ENCODE measurements at regions not wholly inside any gene's neighbourhood (a gene's known extent, or its start where the extent isn't known, plus 50 kb on each side); places are given as distances from the start of the nearest gene placed in this dataset.

- TF ChIP-seq POLR2AphosphoS5 (IDR thresholded peaks at IDR 0.05; ENCODE audit: insufficient read depth in 1 of 2, low read depth in 1 of 2): no peak
- TF ChIP-seq, protein P1, sequence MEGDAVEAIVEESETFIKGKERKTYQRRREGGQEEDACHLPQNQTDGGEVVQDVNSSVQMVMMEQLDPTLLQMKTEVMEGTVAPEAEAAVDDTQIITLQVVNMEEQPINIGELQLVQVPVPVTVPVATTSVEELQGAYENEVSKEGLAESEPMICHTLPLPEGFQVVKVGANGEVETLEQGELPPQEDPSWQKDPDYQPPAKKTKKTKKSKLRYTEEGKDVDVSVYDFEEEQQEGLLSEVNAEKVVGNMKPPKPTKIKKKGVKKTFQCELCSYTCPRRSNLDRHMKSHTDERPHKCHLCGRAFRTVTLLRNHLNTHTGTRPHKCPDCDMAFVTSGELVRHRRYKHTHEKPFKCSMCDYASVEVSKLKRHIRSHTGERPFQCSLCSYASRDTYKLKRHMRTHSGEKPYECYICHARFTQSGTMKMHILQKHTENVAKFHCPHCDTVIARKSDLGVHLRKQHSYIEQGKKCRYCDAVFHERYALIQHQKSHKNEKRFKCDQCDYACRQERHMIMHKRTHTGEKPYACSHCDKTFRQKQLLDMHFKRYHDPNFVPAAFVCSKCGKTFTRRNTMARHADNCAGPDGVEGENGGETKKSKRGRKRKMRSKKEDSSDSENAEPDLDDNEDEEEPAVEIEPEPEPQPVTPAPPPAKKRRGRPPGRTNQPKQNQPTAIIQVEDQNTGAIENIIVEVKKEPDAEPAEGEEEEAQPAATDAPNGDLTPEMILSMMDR (IDR thresholded peaks at IDR 0.05): no peak
Observed at GRCh38 chr3:43951813-43952212, 261.1 kb downstream of the ABHD5 start.

Data from vagina (tissue), 2 donors.